ENCODE measurements at regions not wholly inside any gene's neighbourhood (a gene's known extent, or its start where the extent isn't known, plus 50 kb on each side); places are given as distances from the start of the nearest gene placed in this dataset.
"Not testable (repeated sequence)": the region's sequence is repeated elsewhere in the genome, so short reads cannot be mapped to it uniquely, and the experiment has no call there.

DNA sequence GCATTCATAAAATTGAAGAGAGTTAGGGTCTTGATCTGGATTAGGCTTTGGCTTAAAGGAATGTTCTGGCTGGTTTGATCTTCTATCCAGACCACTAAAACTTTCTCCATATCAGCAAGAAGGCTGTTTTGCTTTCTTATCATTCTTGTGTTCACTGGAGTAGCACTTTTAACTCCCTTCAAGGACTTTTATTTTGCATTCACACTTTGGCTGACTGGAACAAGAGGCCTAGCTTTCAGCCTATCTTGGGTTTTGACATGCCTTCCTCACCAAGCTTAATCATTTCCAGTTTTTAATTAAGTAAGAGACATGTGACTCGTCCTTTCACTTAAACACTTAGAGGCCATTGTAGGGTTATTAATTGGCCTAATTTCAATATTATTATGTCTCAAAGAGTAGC, 190.3 kb downstream of the RAB11FIP2 start:
- H3K27ac ChIP-seq (ENCODE audit: low read depth, low read length); H3K9ac ChIP-seq (ENCODE audit: low read length); H3K9me2 ChIP-seq (ENCODE audit: insufficient read depth); CTCF ChIA-PET; intact Hi-C loops (cut with micrococcal nuclease); ATAC-seq; RAD21 ChIA-PET (ENCODE audit: low non-redundant PET in 1 of 2, low total read pairs in 2 of 2, uncharacterized antibody in 2 of 2, unreplicated experiment in 2 of 2); DNase-seq (ENCODE audit: low read depth, low spot score); BruUV-seq (replicated peaks); H3K9me3 ChIP-seq (ENCODE audit: control insufficient read depth in 1 of 2, insufficient read depth in 1 of 2, low read depth in 1 of 2, low read length in 2 of 2); H3K36me3 ChIP-seq (ENCODE audit: control insufficient read depth in 1 of 2, insufficient read depth in 2 of 2, low read length in 2 of 2); H3K4me3 ChIP-seq (replicated peaks in 1 of 2; ENCODE audit: low read depth in 1 of 2, low read length in 2 of 2); H3K4me1 ChIP-seq (ENCODE audit: control insufficient read depth in 1 of 2, insufficient read depth in 2 of 2, low read length in 2 of 2); H2AFZ ChIP-seq (ENCODE audit: low read depth, low read length, poor library complexity, severe bottlenecking); H3K79me2 ChIP-seq (ENCODE audit: insufficient read depth, low read length); H3K4me2 ChIP-seq (ENCODE audit: low read length); POLR2A ChIA-PET; H4K20me1 ChIP-seq (ENCODE audit: insufficient read depth): not testable (repeated sequence)
- H3K27me3 ChIP-seq (ENCODE audit: insufficient read depth, low read length) = peaks cover 59% of the 10 kb centered on the region

DNA sequence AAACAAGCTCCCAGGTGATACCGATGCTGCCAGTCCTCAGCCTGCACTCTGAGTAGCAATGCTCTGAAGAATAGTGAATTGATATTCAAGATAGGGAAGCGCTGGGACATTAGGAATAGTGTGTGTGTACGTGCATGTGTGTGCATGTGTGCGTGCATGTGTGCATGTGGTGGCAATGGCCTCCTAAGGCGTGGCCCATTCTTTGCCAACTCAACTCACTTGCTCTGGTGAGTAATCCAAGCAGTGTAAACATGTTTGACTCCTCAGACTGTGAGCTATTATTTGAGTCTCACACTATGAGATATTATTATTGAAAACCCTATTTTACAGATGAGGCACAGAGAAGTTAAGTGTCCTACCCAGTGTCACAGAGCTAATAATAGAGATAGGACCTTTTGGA, 186.6 kb downstream of the RAB11FIP2 start:
- no peaks in the 10 kb centered on the region for H3K4me1 ChIP-seq (ENCODE audit: control insufficient read depth in 1 of 2, insufficient read depth in 2 of 2, low read length in 2 of 2)
- RAD21 ChIA-PET (ENCODE audit: low non-redundant PET in 1 of 2, low total read pairs in 2 of 2, uncharacterized antibody in 2 of 2, unreplicated experiment in 2 of 2) = no interaction called here
- TF ChIP-seq EZH2 (IDR thresholded peaks at IDR 0.05) (no peak), SRF (IDR thresholded peaks at IDR 0.05; ENCODE audit: low read depth) (no peak), TCF7L2 (IDR thresholded peaks at IDR 0.05; ENCODE audit: borderline replicate concordance, extremely low read depth, insufficient read depth, insufficient read length) (no peak), CEBPB (IDR thresholded peaks at IDR 0.05; ENCODE audit: low read depth) (no peak), ELF1 (IDR thresholded peaks at IDR 0.05; ENCODE audit: borderline replicate concordance, low read depth) (no peak), SIN3A (IDR thresholded peaks at IDR 0.05; ENCODE audit: low read depth) (no peak), POLR2A (IDR thresholded peaks at IDR 0.05; ENCODE audit: borderline replicate concordance, extremely low read depth, insufficient read depth, insufficient read length) (no peak), EGR1 (IDR thresholded peaks at IDR 0.05; ENCODE audit: low read depth) (no peak)
- peak; percentile 25; the same call in 1 of the 2 replicates for ATAC-seq
- intact Hi-C loops (cut with micrococcal nuclease) = loop anchor here (2.0 kb wide), 2 partner anchors 247 to 381 kb away; no protein-coding TSS in a partner anchor
- no peaks in the 10 kb centered on the region for H3K79me2 ChIP-seq (ENCODE audit: insufficient read depth, low read length)
- H3K36me3 ChIP-seq (ENCODE audit: control insufficient read depth in 1 of 2, insufficient read depth in 2 of 2, low read length in 2 of 2) = no peaks in the 10 kb centered on the region
- H3K27me3 ChIP-seq (ENCODE audit: insufficient read depth, low read length) = peaks cover 50% of the 10 kb centered on the region
- no peaks in the 10 kb centered on the region for H4K20me1 ChIP-seq (ENCODE audit: insufficient read depth)
- H3K9ac ChIP-seq (ENCODE audit: low read length) = no peak overlapping the region
- POLR2A ChIA-PET = no interaction called here
- H3K4me3 ChIP-seq (replicated peaks in 1 of 2; ENCODE audit: low read depth in 1 of 2, low read length in 2 of 2) = no peak overlapping the region
- no TSS peak for BruUV-seq (replicated peaks)
- H3K4me2 ChIP-seq (ENCODE audit: low read length) = no peak overlapping the region
- no peaks in the 10 kb centered on the region for H3K9me2 ChIP-seq (ENCODE audit: insufficient read depth)
- CTCF ChIA-PET = interaction anchor here (1.4 to 1.7 kb wide), 2 partner anchors 9 to 381 kb away, joined by 3 to 4 read pairs; no protein-coding TSS in a partner anchor
- H3K27ac ChIP-seq (ENCODE audit: low read depth, low read length) = no peak overlapping the region
- DNase-seq (ENCODE audit: low read depth, low spot score) = no peak
- H3K9me3 ChIP-seq (ENCODE audit: control insufficient read depth in 1 of 2, insufficient read depth in 1 of 2, low read depth in 1 of 2, low read length in 2 of 2) = no peaks in the 10 kb centered on the region
- H2AFZ ChIP-seq (ENCODE audit: low read depth, low read length, poor library complexity, severe bottlenecking) = no peak overlapping the region
